ENCODE measurements at regions not wholly inside any gene's neighbourhood (a gene's known extent, or its start where the extent isn't known, plus 50 kb on each side); places are given as distances from the start of the nearest gene placed in this dataset.

- Histone ChIP-seq H3K79me2 (ENCODE audit: insufficient read depth) (no peaks in the 10 kb centered on the region), H3K9me2 (no peaks in the 10 kb centered on the region), H3K9me3 (no peaks in the 10 kb centered on the region), H3K4me1 (ENCODE audit: control insufficient read depth in 1 of 2, insufficient read depth in 2 of 2, low read depth in 1 of 2, low read length in 1 of 2) (peaks cover 0 to 28% of the 10 kb centered on the region in 2 experiments; a peak in 1 of 4 replicates), H3K4me3 (ENCODE audit: low read depth in 2 of 2, low read length in 1 of 2) (no peak overlapping the region), H3K27ac (ENCODE audit: low read depth in 2 of 2, low read length in 1 of 2) (no peak overlapping the region), H3K4me2 (no peak overlapping the region), H4K20me1 (ENCODE audit: insufficient read depth) (no peaks in the 10 kb centered on the region), H3K9ac (no peak overlapping the region), H2AFZ (ENCODE audit: low read depth) (no peak overlapping the region), H3K27me3 (ENCODE audit: insufficient read depth) (no peaks in the 10 kb centered on the region), H3K36me3 (replicated peaks in 1 of 2; ENCODE audit: control insufficient read depth in 1 of 2, insufficient read depth in 2 of 2, low read length in 1 of 2) (no peaks in the 10 kb centered on the region), H3F3A (replicated peaks; ENCODE audit: insufficient read depth) (no peaks in the 10 kb centered on the region)
- peak; percentile 11 for DNase-seq
- TF ChIP-seq SMC3 (IDR thresholded peaks at IDR 0.05; ENCODE audit: low read depth, low read length) (no peak), USF1 (IDR thresholded peaks at IDR 0.05; ENCODE audit: borderline replicate concordance, low read depth) (no peak), TEAD4 (IDR thresholded peaks at IDR 0.05; ENCODE audit: borderline replicate concordance, insufficient read depth) (no peak), YY1 (IDR thresholded peaks at IDR 0.05; ENCODE audit: low read depth) (no peak), ELF1 (IDR thresholded peaks at IDR 0.05) (no peak), RCOR1 (IDR thresholded peaks at IDR 0.05; ENCODE audit: low read length) (no peak), POLR2AphosphoS5 (IDR thresholded peaks at IDR 0.05; ENCODE audit: low read depth, low read length) (no peak), JUND (IDR thresholded peaks at IDR 0.05) (no peak), RAD21 (IDR thresholded peaks at IDR 0.05; ENCODE audit: low read length) (no peak)
- ChIA-PET CTCF (interaction anchor here (0.8 kb wide), 2 partner anchors 249 to 251 kb away, joined by 3 read pairs; no protein-coding TSS in a partner anchor), POLR2A (no interaction called here)
- 70% methylated on average over 9 of the region's 10 CpGs for WGBS (ENCODE audit: low lambda C conversion rate)
Observed at GRCh38 chr5:179417016-179417415, 71.8 kb upstream of the ADAMTS2 start.

- H3K9me3 ChIP-seq, result no peaks in the 10 kb centered on the region
- H3F3A ChIP-seq (replicated peaks; ENCODE audit: insufficient read depth), result no peaks in the 10 kb centered on the region
Observed at GRCh38 chr5:179416114-179416822, 71.0 kb upstream of the ADAMTS2 start.

More at GRCh38 chr5:179416114-179416822, 71.0 kb upstream of the ADAMTS2 start:
- WGBS (ENCODE audit: low lambda C conversion rate), result 61% methylated on average over 15 of the region's 21 CpGs
- Histone ChIP-seq H3K27ac (ENCODE audit: low read depth in 2 of 2, low read length in 1 of 2) (no peak overlapping the region), H3K27me3 (ENCODE audit: insufficient read depth) (no peaks in the 10 kb centered on the region), H3K4me1 (ENCODE audit: control insufficient read depth in 1 of 2, insufficient read depth in 2 of 2, low read depth in 1 of 2, low read length in 1 of 2) (peaks cover 0 to 28% of the 10 kb centered on the region in 2 experiments; a peak in 1 of 4 replicates), H3K4me3 (ENCODE audit: low read depth in 2 of 2, low read length in 1 of 2) (no peak overlapping the region), H3K9ac (no peak overlapping the region), H3K4me2 (no peak overlapping the region), H2AFZ (ENCODE audit: low read depth) (no peak overlapping the region), H3K36me3 (replicated peaks in 1 of 2; ENCODE audit: control insufficient read depth in 1 of 2, insufficient read depth in 2 of 2, low read length in 1 of 2) (no peaks in the 10 kb centered on the region), H4K20me1 (ENCODE audit: insufficient read depth) (no peaks in the 10 kb centered on the region), H3K79me2 (ENCODE audit: insufficient read depth) (no peaks in the 10 kb centered on the region), H3K9me2 (no peaks in the 10 kb centered on the region)
- DNase-seq, result peak; percentile 10
- ChIA-PET CTCF (interaction anchor here (0.8 to 1.1 kb wide), 2 partner anchors 77 to 250 kb away, joined by 3 to 4 read pairs; no protein-coding TSS in a partner anchor), POLR2A (interaction anchor here (1.2 kb wide), 1 partner anchor 9 kb away, joined by 3 read pairs; no protein-coding TSS in a partner anchor)
- TF ChIP-seq FOXJ3 (CRISPR knock-in tag; IDR thresholded peaks at IDR 0.05) (no peak), SMC3 (IDR thresholded peaks at IDR 0.05; ENCODE audit: low read depth, low read length) (no peak), EP300 (IDR thresholded peaks at IDR 0.05; ENCODE audit: borderline replicate concordance in 1 of 2, low read depth in 1 of 2, low read length in 1 of 2) (no peak), GABPA (IDR thresholded peaks at IDR 0.05; ENCODE audit: low read depth) (no peak), POLR2AphosphoS5 (IDR thresholded peaks at IDR 0.05; ENCODE audit: low read depth, low read length) (no peak), USF2 (IDR thresholded peaks at IDR 0.05; ENCODE audit: borderline replicate concordance, low read depth, low read length) (no peak), RAD21 (IDR thresholded peaks at IDR 0.05; ENCODE audit: low read length) (no peak), RFX5 (IDR thresholded peaks at IDR 0.05; ENCODE audit: low read length) (no peak), ELF1 (IDR thresholded peaks at IDR 0.05) (no peak), CTCF (IDR thresholded peaks at IDR 0.05) (no peak), FOSL2 (IDR thresholded peaks at IDR 0.05; ENCODE audit: borderline replicate concordance, low read depth) (no peak), ZBTB33 (IDR thresholded peaks at IDR 0.05; ENCODE audit: borderline replicate concordance, low read depth) (no peak), MAX (IDR thresholded peaks at IDR 0.05; ENCODE audit: low read depth) (no peak), USF1 (IDR thresholded peaks at IDR 0.05; ENCODE audit: borderline replicate concordance, low read depth) (no peak), RXRA (IDR thresholded peaks at IDR 0.05; ENCODE audit: borderline replicate concordance, low read depth) (no peak), JUND (IDR thresholded peaks at IDR 0.05) (no peak), YY1 (IDR thresholded peaks at IDR 0.05; ENCODE audit: low read depth) (no peak), GATA2 (CRISPR knock-in tag; IDR thresholded peaks at IDR 0.05) (no peak)

All from SK-N-SH (cell line).